ENCODE measurements at regions not wholly inside any gene's neighbourhood (a gene's known extent, or its start where the extent isn't known, plus 50 kb on each side); places are given as distances from the start of the nearest gene placed in this dataset.

DNA sequence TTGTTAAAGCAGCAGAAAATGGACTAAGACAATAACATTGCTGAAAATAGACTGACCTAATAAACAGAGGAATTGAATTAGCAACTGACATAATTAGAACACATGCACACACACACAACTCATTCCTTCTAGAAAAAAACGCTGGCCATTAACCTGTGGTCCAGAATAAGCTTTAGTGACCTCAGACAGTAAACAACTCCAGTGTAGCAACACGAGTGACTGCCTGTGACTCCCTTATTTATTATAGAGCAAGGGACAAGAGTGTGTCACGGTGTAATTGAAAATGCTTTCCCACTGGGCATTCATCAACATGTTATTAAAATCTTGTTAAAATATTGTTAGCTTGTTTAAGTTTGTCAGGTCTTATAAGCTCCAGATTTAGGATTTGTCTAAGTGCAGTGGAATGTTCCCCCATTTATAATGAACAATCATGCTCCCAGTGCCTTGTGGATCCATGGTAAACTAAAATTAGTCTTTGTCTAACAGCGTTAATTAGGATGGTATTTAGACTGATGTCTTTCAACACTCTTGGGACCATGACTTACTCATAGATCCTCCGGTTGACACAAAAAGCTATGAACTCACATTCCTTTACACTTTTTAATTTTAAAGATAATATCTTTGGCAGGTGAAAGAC, 111.7 kb upstream of the IRS2 start:
- H3K27ac ChIP-seq: no peak overlapping the region

DNA sequence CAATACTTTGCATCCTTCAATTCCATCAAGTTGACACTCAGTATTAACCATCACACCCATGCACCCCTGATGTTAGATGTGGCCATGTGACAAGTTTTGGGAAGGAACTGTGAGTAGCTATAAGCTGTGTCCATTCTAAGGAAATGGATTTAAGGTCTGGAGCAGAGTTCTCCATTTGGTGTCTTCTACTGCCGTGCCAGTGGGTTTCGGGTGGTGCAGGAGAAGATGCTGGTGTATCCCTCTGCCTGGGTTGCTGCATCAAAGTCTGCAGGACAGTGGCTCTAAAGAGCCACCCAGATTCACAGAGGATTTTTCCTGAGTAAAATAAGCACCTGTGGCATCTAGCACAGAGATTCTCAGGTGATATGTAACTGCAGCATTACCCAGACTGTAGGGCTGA, 105.7 kb upstream of the IRS2 start:
- H3K9me3 ChIP-seq: no peaks in the 10 kb centered on the region
- no peaks in the 10 kb centered on the region for H3K36me3 ChIP-seq
- intact Hi-C loops (cut with DNase I): no loop called here
- H3K27ac ChIP-seq: no peak overlapping the region
- DNase-seq (ENCODE audit: extremely low spot score in 2 of 2): no peak
- no peak overlapping the region for H3K4me3 ChIP-seq
- no peaks in the 10 kb centered on the region for H3K4me1 ChIP-seq
- no peak for TF ChIP-seq POLR2AphosphoS5 (IDR thresholded peaks at IDR 0.05; ENCODE audit: insufficient read depth in 1 of 2, low read depth in 1 of 2)
- TF ChIP-seq, protein P1, sequence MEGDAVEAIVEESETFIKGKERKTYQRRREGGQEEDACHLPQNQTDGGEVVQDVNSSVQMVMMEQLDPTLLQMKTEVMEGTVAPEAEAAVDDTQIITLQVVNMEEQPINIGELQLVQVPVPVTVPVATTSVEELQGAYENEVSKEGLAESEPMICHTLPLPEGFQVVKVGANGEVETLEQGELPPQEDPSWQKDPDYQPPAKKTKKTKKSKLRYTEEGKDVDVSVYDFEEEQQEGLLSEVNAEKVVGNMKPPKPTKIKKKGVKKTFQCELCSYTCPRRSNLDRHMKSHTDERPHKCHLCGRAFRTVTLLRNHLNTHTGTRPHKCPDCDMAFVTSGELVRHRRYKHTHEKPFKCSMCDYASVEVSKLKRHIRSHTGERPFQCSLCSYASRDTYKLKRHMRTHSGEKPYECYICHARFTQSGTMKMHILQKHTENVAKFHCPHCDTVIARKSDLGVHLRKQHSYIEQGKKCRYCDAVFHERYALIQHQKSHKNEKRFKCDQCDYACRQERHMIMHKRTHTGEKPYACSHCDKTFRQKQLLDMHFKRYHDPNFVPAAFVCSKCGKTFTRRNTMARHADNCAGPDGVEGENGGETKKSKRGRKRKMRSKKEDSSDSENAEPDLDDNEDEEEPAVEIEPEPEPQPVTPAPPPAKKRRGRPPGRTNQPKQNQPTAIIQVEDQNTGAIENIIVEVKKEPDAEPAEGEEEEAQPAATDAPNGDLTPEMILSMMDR (IDR thresholded peaks at IDR 0.05): no peak
- TF ChIP-seq POLR2A (IDR thresholded peaks at IDR 0.05): no peak
- H3K27me3 ChIP-seq: no peaks in the 10 kb centered on the region

More for the DNA sequence above, 111.7 kb upstream of the IRS2 start:
- H3K4me3 ChIP-seq: no peak overlapping the region
- no peak for DNase-seq (ENCODE audit: extremely low spot score in 2 of 2)
- no peaks in the 10 kb centered on the region for H3K9me3 ChIP-seq
- intact Hi-C loops (cut with DNase I): no loop called here
- TF ChIP-seq POLR2AphosphoS5 (IDR thresholded peaks at IDR 0.05; ENCODE audit: insufficient read depth in 1 of 2, low read depth in 1 of 2): no peak
- TF ChIP-seq, protein P1 (IDR thresholded peaks at IDR 0.05): no peak
- TF ChIP-seq POLR2A (IDR thresholded peaks at IDR 0.05): no peak
- H3K36me3 ChIP-seq: no peaks in the 10 kb centered on the region
- no peaks in the 10 kb centered on the region for H3K27me3 ChIP-seq
- H3K4me1 ChIP-seq: no peaks in the 10 kb centered on the region

DNA sequence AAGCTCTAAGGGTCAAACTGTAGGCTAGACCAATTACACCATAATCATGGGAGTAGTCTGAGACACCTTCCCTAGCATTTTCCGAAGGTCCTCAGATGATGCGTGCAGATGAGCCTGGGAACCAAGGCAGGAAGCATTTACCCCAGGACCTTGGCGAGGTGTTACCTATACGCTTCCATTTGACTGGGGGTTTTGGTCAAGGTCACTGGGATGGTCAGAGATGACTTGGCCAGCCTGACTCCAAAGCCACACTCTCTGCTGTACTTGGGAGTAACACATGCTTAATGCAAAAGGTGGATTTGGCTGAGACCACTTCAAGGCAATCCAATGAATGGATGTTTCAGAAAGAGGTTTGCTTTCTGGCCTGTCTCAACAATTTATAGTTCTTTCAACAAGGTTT, 98.9 kb upstream of the IRS2 start:
- no peaks in the 10 kb centered on the region for H3K9me3 ChIP-seq
- no peak overlapping the region for H3K4me3 ChIP-seq
- H3K36me3 ChIP-seq: no peaks in the 10 kb centered on the region
- TF ChIP-seq POLR2A (IDR thresholded peaks at IDR 0.05) (no peak), POLR2AphosphoS5 (IDR thresholded peaks at IDR 0.05; ENCODE audit: insufficient read depth in 1 of 2, low read depth in 1 of 2) (no peak)
- TF ChIP-seq, protein P1 (IDR thresholded peaks at IDR 0.05): no peak
- DNase-seq (ENCODE audit: extremely low spot score in 2 of 2): no peak
- no peaks in the 10 kb centered on the region for H3K27me3 ChIP-seq
- intact Hi-C loops (cut with DNase I): no loop called here
- no peaks in the 10 kb centered on the region for H3K4me1 ChIP-seq
- no peak overlapping the region for H3K27ac ChIP-seq

DNA sequence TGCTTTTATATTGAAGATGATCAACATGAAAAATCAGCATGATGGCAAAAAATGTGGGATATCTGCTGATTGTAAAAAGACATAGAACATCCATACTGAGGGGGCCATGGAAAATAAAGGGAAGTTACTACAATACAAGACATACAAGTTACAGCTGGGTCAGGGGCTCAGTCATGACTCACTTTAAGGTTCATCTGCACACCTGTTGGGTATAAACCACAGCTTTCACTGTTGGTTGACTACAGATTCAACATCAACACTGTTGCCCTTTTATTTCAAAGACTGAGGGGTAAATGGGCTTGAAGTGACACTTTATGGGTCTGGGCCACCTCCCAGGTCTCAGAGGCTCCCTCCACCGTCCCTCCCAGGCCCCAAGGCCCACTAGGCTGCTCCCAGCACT, 98.1 kb upstream of the IRS2 start:
- H3K4me3 ChIP-seq: no peak overlapping the region
- H3K4me1 ChIP-seq: no peaks in the 10 kb centered on the region
- no peaks in the 10 kb centered on the region for H3K27me3 ChIP-seq
- intact Hi-C loops (cut with DNase I): no loop called here
- H3K27ac ChIP-seq: no peak overlapping the region
- TF ChIP-seq, protein P1 (IDR thresholded peaks at IDR 0.05): no peak
- no peak for TF ChIP-seq POLR2A (IDR thresholded peaks at IDR 0.05)
- TF ChIP-seq POLR2AphosphoS5 (IDR thresholded peaks at IDR 0.05; ENCODE audit: insufficient read depth in 1 of 2, low read depth in 1 of 2): no peak
- no peaks in the 10 kb centered on the region for H3K36me3 ChIP-seq
- DNase-seq (ENCODE audit: extremely low spot score in 2 of 2): no peak
- H3K9me3 ChIP-seq: no peaks in the 10 kb centered on the region

Data from vagina (tissue), 2 donors.